ENCODE measurements at regions not wholly inside any gene's neighbourhood (a gene's known extent, or its start where the extent isn't known, plus 50 kb on each side); places are given as distances from the start of the nearest gene placed in this dataset.

- Histone ChIP-seq H3K9me3 (replicated peaks in 1 of 3) (no peaks in the 10 kb centered on the region), H3K27me3 (no peaks in the 10 kb centered on the region), H3K4me3 (no peak overlapping the region), H3K36me3 (replicated peaks in 1 of 2) (no peaks in the 10 kb centered on the region), H3K4me1 (replicated peaks in 1 of 2) (no peaks in the 10 kb centered on the region), H3K27ac (no peak overlapping the region)
- TF ChIP-seq CTCF (IDR thresholded peaks at IDR 0.05): no peak
- no peak for TF ChIP-seq POLR2A (IDR thresholded peaks at IDR 0.05)
- intact Hi-C loops (cut with DNase I): no loop called here
- no peak for DNase-seq
Observed at GRCh38 chr3:55169161-55169560, 241.3 kb upstream of the LRTM1 start.

- TF ChIP-seq CTCF (IDR thresholded peaks at IDR 0.05) (no peak), POLR2A (IDR thresholded peaks at IDR 0.05) (no peak)
- no peaks in the 10 kb centered on the region for H3K4me1 ChIP-seq (replicated peaks in 1 of 2)
- H3K4me3 ChIP-seq: no peak overlapping the region
- no peaks in the 10 kb centered on the region for H3K27me3 ChIP-seq
- 90 to 95% (median 94%) methylated on average over 4 of the region's 4 CpGs for WGBS, 4 donors
- intact Hi-C loops (cut with DNase I): no loop called here
- H3K36me3 ChIP-seq (replicated peaks in 1 of 2): no peaks in the 10 kb centered on the region
- no peak for DNase-seq
- no peak overlapping the region for H3K27ac ChIP-seq
- H3K9me3 ChIP-seq (replicated peaks in 1 of 3): no peaks in the 10 kb centered on the region
Observed at GRCh38 chr3:55167586-55168317, 239.9 kb upstream of the LRTM1 start.

GRCh38 chr3:55166576-55167555 is 239.0 kb upstream of the LRTM1 start:
- DNase-seq: no peak
- Histone ChIP-seq H3K27ac (no peak overlapping the region), H3K4me3 (no peak overlapping the region), H3K36me3 (replicated peaks in 1 of 2) (no peaks in the 10 kb centered on the region), H3K4me1 (replicated peaks in 1 of 2) (peaks cover 0 to 3% of the 10 kb centered on the region in 2 donors), H3K9me3 (replicated peaks in 1 of 3) (no peaks in the 10 kb centered on the region), H3K27me3 (no peaks in the 10 kb centered on the region)
- intact Hi-C loops (cut with DNase I): no loop called here
- WGBS, 4 donors: 50 to 66% (median 55%) methylated on average over 5 of the region's 5 CpGs
- TF ChIP-seq POLR2A (IDR thresholded peaks at IDR 0.05): no peak
- TF ChIP-seq CTCF (IDR thresholded peaks at IDR 0.05): no peak

- no peak for TF ChIP-seq POLR2A (IDR thresholded peaks at IDR 0.05)
- TF ChIP-seq CTCF (IDR thresholded peaks at IDR 0.05): no peak
- H3K36me3 ChIP-seq (replicated peaks in 1 of 2): no peaks in the 10 kb centered on the region
- no peak overlapping the region for H3K4me3 ChIP-seq
- DNase-seq: no peak
- WGBS, 4 donors: 66 to 76% (median 70%) methylated on average over 6 of the region's 6 CpGs
- H3K9me3 ChIP-seq (replicated peaks in 1 of 3): no peaks in the 10 kb centered on the region
- intact Hi-C loops (cut with DNase I): no loop called here
- H3K27me3 ChIP-seq: no peaks in the 10 kb centered on the region
- H3K27ac ChIP-seq: no peak overlapping the region
- H3K4me1 ChIP-seq (replicated peaks in 1 of 2): peaks cover 0 to 3% of the 10 kb centered on the region in 2 donors
Observed at GRCh38 chr3:55165704-55166405, 238.0 kb upstream of the LRTM1 start.
